HG03565 (cell line): ENCODE measurements at regions not wholly inside any gene's neighbourhood (a gene's known extent, or its start where the extent isn't known, plus 50 kb on each side); places are given as distances from the start of the nearest gene placed in this dataset.
"Not testable (repeated sequence)": the region's sequence is repeated elsewhere in the genome, so short reads cannot be mapped to it uniquely, and the experiment has no call there.

Experiments used
- ATAC-seq: cut with Tn5 transposase; IDR thresholded peaks from one replicate; pipeline ENCODE4 v1.9.1; 2021; ENCODE audit warnings: mild to moderate bottlenecking, moderate library complexity; ENCODE audit not compliant: unreplicated experiment

- no peak for ATAC-seq
These were observed 657.3 kb upstream of the COBL start for GRCh38 chr7:51973939-51974338.

GRCh38 chr7:51973071-51973470 is 656.5 kb upstream of the COBL start:
- ATAC-seq = no peak

DNA sequence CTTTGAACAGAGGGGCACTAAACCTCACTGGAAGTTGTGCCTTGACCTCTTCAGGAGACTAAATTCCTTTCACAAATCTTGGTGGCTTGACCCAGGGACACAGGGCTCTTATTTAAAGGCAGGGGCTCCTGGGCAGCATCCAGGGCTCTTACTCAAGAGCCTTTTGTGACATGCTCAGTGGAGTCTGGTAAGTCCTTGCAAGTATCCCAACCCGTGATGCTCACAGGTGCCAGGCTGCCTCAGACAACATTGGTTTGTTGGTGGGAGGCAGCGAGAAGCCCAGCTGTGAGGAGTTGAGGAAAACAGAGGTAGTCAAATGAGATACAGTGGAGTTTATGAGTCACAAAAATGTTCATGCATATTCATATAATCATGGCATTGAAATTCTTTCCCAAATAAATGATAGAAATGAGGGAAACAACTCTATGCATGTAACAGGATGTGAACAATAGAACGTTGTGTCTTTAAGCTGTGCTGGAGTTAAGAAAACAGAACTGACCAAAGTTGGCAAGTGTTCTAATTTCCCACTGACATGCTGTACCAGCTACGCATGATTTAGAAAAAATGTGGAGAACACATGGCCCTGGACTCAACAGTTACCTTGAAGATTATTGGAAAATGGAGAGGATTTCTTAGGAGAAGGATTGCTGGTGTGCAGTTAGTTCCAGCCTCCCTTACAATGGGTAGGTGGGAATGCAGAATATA is 654.5 kb upstream of the COBL start:
- ATAC-seq = no peak

GRCh38 chr7:51968461-51968860 is 651.9 kb upstream of the COBL start:
- ATAC-seq = no peak

DNA sequence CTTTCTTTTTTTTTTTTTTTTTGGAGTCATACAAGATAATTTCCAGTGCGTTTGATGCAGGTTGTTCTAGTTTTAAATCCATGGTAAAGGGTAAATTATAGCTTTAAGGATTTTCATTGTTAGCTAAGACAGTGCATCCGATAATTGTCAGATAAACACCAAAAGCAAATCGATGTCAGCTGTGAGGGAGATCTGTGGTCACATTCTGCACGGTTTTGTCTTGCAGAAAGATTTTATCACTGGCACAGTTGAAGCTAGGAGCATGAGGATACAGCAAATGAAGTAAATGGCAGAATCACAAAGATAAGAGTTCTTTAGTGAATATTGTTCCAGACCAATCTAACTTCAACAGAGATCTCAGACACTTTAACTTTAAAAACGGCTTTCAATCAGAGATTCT is 648.8 kb upstream of the COBL start:
- ATAC-seq = no peak

- ATAC-seq = no peak
These were observed 645.2 kb upstream of the COBL start for GRCh38 chr7:51961804-51962203.

- ATAC-seq = no peak
These were observed 634.2 kb upstream of the COBL start for GRCh38 chr7:51950813-51951212.

DNA sequence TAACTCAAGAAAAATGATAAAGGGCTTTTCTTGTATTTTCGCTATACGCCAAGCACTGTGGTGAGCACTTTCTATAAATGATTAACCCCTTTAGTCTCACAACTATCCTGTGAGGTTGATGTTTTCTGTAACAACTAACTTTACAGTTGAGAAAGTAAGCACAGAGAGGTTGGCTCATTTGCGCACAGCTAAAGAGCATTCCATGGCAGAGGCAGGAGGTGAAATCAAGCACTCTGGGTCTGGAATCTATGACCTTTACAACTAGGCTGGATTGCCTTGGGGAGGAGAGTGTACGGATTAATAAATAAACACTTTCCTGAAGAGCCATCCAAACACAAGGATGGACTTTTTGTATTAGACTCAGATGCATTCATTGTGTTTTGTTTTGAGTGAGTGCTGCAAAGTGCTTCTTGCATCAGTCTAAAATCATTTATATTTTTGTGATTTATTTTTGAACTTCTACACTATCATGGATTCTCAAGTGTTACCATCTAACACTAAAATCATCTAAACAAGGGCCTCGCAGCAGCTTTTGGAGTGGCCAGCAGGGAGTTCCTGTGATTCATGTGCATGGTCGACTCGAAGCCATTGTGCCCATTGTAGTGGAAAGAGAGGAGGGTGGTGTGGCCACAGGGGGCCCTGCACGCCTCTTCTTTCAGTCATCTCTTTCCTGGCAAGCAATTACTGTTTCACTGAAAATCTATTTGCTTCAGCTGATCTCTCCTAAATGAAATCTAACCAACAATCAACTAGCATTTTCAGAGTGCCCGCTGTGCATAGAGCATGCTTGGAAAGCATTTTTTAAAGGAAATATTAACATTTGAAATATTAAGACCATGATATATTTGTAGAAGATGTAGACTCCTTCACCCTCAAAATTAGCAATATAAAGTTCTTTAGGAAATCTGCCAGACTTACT is 633.4 kb upstream of the COBL start:
- no peak for ATAC-seq

DNA sequence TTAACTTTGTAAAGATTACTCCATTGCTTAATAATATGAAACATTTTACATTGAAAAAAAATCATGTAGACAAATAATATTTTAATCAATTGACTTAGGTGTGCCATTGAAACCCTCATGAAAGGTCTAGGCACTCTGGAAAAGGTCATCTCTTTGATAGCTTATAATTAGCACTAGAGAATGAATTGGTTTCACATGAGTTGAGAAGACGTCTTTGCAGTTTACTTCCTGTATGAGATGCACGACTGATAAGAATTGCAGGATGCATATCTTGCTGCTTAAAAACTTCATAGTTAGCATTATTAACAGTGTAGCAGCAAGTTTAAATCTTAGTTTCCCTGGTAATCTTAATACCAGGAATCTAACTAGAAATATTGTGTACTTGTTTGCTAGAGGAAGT is 614.2 kb upstream of the COBL start:
- ATAC-seq = no peak

- ATAC-seq = no peak
These were observed 613.2 kb upstream of the COBL start for GRCh38 chr7:51929818-51930217.

- ATAC-seq = no peak
These were observed 611.1 kb upstream of the COBL start for GRCh38 chr7:51927738-51928137.

GRCh38 chr7:51918581-51918980 is 602.0 kb upstream of the COBL start:
- no peak for ATAC-seq

DNA sequence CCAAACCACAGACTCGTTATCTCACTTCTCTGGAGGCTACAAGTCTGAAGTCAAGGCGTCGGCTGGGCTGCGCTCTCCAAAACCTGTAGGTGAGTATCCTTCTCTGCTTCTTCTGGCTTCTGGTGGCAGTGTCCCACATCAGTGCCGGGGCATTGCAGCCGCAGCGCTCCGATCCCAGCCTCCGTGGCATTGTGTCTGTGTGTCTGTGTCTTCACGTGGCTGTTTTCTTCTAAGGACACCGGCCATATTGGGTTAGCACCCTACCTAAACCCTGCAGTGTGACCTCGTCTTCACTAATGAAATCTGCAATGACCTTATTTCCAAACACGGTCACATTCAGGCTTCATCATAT is 584.9 kb upstream of the COBL start:
- no peak for ATAC-seq

DNA sequence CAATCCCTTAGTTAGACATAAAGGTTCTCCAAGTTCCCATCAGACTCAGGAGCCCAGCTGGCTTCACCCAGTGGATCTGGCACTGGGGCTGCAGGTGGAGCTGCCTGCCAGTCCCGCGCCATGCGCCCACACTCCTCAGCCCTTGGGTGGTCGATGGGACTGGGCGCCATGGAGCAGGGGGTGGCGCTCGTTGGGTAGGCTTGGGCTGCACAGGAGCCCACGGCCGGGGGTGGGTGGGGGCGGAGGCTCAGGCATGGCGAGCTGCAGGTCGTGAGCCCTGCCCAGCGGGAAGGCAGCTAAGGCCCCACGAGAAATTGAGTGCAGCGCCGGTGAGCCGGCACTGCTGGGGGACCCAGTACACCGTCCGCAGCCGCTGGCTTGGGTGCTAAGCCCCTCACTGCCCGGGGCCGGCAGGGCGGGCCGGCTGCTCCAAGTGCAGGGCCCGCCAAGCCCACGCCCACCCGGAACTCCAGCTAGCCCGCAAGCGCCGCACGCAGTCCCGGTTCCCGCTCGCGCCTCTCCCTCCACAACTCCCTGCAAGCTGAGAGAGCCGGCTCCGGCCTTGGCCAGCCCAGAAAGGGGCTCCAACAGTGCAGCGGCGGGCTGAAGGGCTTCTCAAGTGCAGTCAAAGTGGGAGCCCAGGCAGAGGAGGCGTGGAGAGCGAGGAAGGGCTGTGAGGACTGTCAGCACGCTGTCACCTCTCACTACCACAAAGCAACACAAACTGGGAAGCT is 584.3 kb upstream of the COBL start:
- not testable (repeated sequence) for ATAC-seq

- no peak for ATAC-seq
These were observed 583.0 kb upstream of the COBL start for GRCh38 chr7:51899611-51900010.

GRCh38 chr7:51882412-51882811 is 565.8 kb upstream of the COBL start:
- no peak for ATAC-seq

DNA sequence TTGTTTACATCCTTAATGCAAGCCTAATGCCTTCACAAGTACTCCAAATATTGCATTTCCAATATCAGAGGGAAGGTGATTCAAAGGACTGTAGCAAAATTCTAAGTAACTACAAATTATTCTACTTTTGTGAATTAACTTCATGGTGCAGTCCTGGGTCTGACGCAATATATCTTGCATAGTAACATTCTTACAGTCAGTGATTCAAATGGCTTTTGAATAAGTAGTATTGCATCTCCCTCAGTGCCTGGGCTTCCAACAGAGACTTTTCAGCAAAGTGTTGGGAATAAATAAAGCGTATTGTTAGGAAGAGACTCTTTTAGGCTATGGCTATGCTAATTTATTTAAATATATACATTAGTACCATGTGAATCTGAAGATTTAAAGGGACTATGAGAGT is 564.7 kb upstream of the COBL start:
- no peak for ATAC-seq

DNA sequence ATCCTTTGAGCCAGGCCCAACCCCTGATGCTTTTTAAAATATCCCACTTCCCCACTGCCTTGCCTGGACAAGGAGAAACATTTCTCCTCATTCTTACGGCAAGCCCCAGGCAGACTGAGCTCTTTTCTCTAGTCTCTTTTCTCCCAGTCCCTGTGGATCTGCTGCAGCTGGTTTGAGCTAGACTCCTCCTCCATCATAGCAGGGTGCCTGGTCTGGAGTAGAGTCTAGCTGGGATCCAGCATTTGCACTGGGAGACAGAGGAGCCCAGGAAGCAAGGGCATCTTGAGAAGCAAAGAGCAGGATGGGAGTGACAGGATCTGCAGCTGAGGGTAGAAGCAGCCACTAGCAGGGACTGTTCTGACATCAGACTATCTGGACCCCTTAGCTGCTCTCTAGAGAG is 562.3 kb upstream of the COBL start:
- no peak for ATAC-seq

GRCh38 chr7:51869452-51869851 is 552.8 kb upstream of the COBL start:
- ATAC-seq = no peak

- ATAC-seq = no peak
These were observed 550.5 kb upstream of the COBL start for GRCh38 chr7:51867117-51867516.

DNA sequence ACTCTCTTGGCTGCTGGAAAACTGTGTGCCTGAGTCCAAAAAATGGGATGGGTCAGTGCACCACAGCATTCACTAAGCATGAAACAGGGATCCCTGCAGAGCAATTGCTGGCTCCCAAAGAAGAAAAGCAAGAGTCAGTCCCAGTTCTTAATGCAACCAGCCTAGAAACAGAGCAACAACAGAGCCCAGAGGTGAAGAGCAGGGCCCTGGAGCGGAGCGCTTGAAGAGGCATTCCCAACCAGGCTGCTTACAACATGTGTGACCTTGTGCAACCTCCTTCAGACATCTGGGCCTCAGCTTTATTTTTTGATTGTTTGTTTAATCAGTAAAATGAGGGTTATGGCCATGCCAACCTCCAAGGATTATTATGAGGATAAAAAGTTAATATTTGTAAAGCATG is 543.7 kb upstream of the COBL start:
- no peak for ATAC-seq

GRCh38 chr7:51850126-51850525 is 533.5 kb upstream of the COBL start:
- ATAC-seq = no peak
